ENCODE measurements at regions not wholly inside any gene's neighbourhood (a gene's known extent, or its start where the extent isn't known, plus 50 kb on each side); places are given as distances from the start of the nearest gene placed in this dataset.
A peak's percentile ranks its signal among the peaks of the same experiment; 100 is the strongest.
"Not testable (repeated sequence)": the region's sequence is repeated elsewhere in the genome, so short reads cannot be mapped to it uniquely, and the experiment has no call there.

- H3K4me1 ChIP-seq (ENCODE audit: low read depth); H3K4me3 ChIP-seq; H3K9me3 ChIP-seq (ENCODE audit: low read depth); H3K27me3 ChIP-seq; H3K27ac ChIP-seq; H3K36me3 ChIP-seq: not testable (repeated sequence)
- peak in 1 of 2 donors; percentile 7 for DNase-seq (ENCODE audit: low read depth in 1 of 2, low spot score in 1 of 2)
These were observed 58.3 kb downstream of the ART5 start for GRCh38 chr11:3583476-3583875.

- H3K4me1 ChIP-seq (ENCODE audit: low read depth); H3K36me3 ChIP-seq; DNase-seq (ENCODE audit: low read depth in 1 of 2, low spot score in 1 of 2); H3K9me3 ChIP-seq (ENCODE audit: low read depth); H3K4me3 ChIP-seq; H3K27ac ChIP-seq; H3K27me3 ChIP-seq: not testable (repeated sequence)
These were observed 60.4 kb downstream of the ART5 start for GRCh38 chr11:3581389-3581725.

GRCh38 chr11:3580487-3581388, 61.1 kb downstream of the ART5 start:
- peak; percentile 40 for TF ChIP-seq CTCF (IDR thresholded peaks at IDR 0.05; ENCODE audit: low read depth, low read length)
- peak overlapping the region; percentile 85 for H3K4me3 ChIP-seq
- not testable (repeated sequence) for H3K4me1 ChIP-seq (ENCODE audit: low read depth); H3K27ac ChIP-seq; H3K27me3 ChIP-seq; H3K9me3 ChIP-seq (ENCODE audit: low read depth); H3K36me3 ChIP-seq
- peak; percentile 12 to 55 for DNase-seq (ENCODE audit: low read depth in 1 of 2, low spot score in 1 of 2)

- H3K27me3 ChIP-seq; H3K9me3 ChIP-seq (ENCODE audit: low read depth); H3K4me1 ChIP-seq (ENCODE audit: low read depth); DNase-seq (ENCODE audit: low read depth in 1 of 2, low spot score in 1 of 2); H3K27ac ChIP-seq; H3K36me3 ChIP-seq: not testable (repeated sequence)
- peak overlapping the region; percentile 85 for H3K4me3 ChIP-seq
These were observed 62.0 kb downstream of the ART5 start for GRCh38 chr11:3579600-3580459.

GRCh38 chr11:3576066-3576604, 65.7 kb downstream of the ART5 start:
- not testable (repeated sequence) for H3K36me3 ChIP-seq; H3K4me1 ChIP-seq (ENCODE audit: low read depth)
- DNase-seq (ENCODE audit: low read depth in 1 of 2, low spot score in 1 of 2): peak in 1 of 2 donors; percentile 11

GRCh38 chr11:3572976-3573647, 68.7 kb downstream of the ART5 start:
- H3K27me3 ChIP-seq; H3K4me1 ChIP-seq (ENCODE audit: low read depth); DNase-seq (ENCODE audit: low read depth in 1 of 2, low spot score in 1 of 2); H3K27ac ChIP-seq; H3K36me3 ChIP-seq; H3K4me3 ChIP-seq; H3K9me3 ChIP-seq (ENCODE audit: low read depth): not testable (repeated sequence)

More at GRCh38 chr11:3576066-3576604, 65.7 kb downstream of the ART5 start:
- H3K27me3 ChIP-seq; H3K9me3 ChIP-seq (ENCODE audit: low read depth); H3K27ac ChIP-seq; H3K4me3 ChIP-seq: not testable (repeated sequence)

- not testable (repeated sequence) for DNase-seq (ENCODE audit: low read depth in 1 of 2, low spot score in 1 of 2); H3K4me1 ChIP-seq (ENCODE audit: low read depth); H3K4me3 ChIP-seq; H3K9me3 ChIP-seq (ENCODE audit: low read depth); H3K36me3 ChIP-seq; H3K27me3 ChIP-seq; H3K27ac ChIP-seq
These were observed 70.0 kb downstream of the ART5 start for GRCh38 chr11:3571752-3572151.

GRCh38 chr11:3565838-3566237, 76.0 kb downstream of the ART5 start:
- not testable (repeated sequence) for H3K27ac ChIP-seq; H3K27me3 ChIP-seq; H3K9me3 ChIP-seq (ENCODE audit: low read depth); H3K4me3 ChIP-seq; H3K36me3 ChIP-seq; DNase-seq (ENCODE audit: low read depth in 1 of 2, low spot score in 1 of 2); H3K4me1 ChIP-seq (ENCODE audit: low read depth)

GRCh38 chr11:3564383-3564782, 77.4 kb downstream of the ART5 start:
- not testable (repeated sequence) for H3K27me3 ChIP-seq; H3K4me1 ChIP-seq (ENCODE audit: low read depth); H3K36me3 ChIP-seq; H3K9me3 ChIP-seq (ENCODE audit: low read depth); H3K27ac ChIP-seq; H3K4me3 ChIP-seq; DNase-seq (ENCODE audit: low read depth in 1 of 2, low spot score in 1 of 2)

GRCh38 chr11:3554621-3555020, 87.2 kb downstream of the ART5 start:
- not testable (repeated sequence) for H3K36me3 ChIP-seq; H3K27me3 ChIP-seq; H3K27ac ChIP-seq; H3K4me1 ChIP-seq (ENCODE audit: low read depth); DNase-seq (ENCODE audit: low read depth in 1 of 2, low spot score in 1 of 2); H3K9me3 ChIP-seq (ENCODE audit: low read depth); H3K4me3 ChIP-seq

GRCh38 chr11:3544990-3545389, 96.8 kb downstream of the ART5 start:
- not testable (repeated sequence) for H3K36me3 ChIP-seq; H3K9me3 ChIP-seq (ENCODE audit: low read depth); H3K4me1 ChIP-seq (ENCODE audit: low read depth); H3K27me3 ChIP-seq; H3K27ac ChIP-seq; H3K4me3 ChIP-seq; DNase-seq (ENCODE audit: low read depth in 1 of 2, low spot score in 1 of 2)

- H3K27me3 ChIP-seq; H3K36me3 ChIP-seq; H3K9me3 ChIP-seq (ENCODE audit: low read depth); H3K4me1 ChIP-seq (ENCODE audit: low read depth); H3K27ac ChIP-seq; DNase-seq (ENCODE audit: low read depth in 1 of 2, low spot score in 1 of 2); H3K4me3 ChIP-seq: not testable (repeated sequence)
These were observed 103.6 kb downstream of the ART5 start for GRCh38 chr11:3538220-3538619.
